ENCODE measurements at regions not wholly inside any gene's neighbourhood (a gene's known extent, or its start where the extent isn't known, plus 50 kb on each side); places are given as distances from the start of the nearest gene placed in this dataset.

DNA sequence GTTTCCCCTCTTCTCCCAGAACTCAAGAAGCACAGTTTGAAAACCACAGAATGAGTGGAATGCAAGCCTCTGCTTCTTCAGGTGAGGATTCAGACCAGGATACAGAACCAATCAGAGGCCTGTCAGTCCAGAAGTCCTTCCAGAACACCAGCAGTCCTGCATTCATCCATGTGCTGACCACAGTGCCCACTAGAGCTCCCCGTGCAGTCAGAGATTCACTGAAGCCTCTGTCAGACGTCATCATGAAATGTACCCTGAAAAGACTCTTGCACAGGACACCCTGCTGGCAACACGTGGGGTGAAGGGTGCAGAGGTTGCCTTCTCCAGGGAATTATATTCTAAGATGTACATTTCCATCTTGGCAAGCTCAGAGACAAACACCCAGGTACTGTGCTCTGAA lies 75.9 kb upstream of the LSM6 start:
- no peaks in the 10 kb centered on the region for H3K23me2 ChIP-seq (ENCODE audit: low read depth, low read length)
- no peaks in the 10 kb centered on the region for H3K79me2 ChIP-seq (ENCODE audit: control insufficient read depth in 1 of 2, insufficient read depth in 2 of 2, low read length in 2 of 2)
- 75% methylated on average over 2 of the region's 3 CpGs; no CpG with 5 or more reads in 1 of the 2 experiments for WGBS, 2 experiments (ENCODE audit: extremely low coverage in 1 of 2, insufficient coverage in 1 of 2, insufficient read length in 1 of 2, insufficient replicate concordance in 2 of 2, low coverage in 1 of 2, low lambda C conversion rate in 2 of 2, missing lambda C conversion rate in 1 of 2)
- H2BK120ac ChIP-seq (replicated peaks; ENCODE audit: low read depth, low read length), result no peak overlapping the region
- no peak overlapping the region for H3K27ac ChIP-seq (ENCODE audit: low read depth, low read length)
- no peak overlapping the region for H2AFZ ChIP-seq (ENCODE audit: low read length)
- DNase-seq (ENCODE audit: low read depth in 1 of 2, low spot score in 2 of 2) (no peak), FAIRE-seq (no peak)
- no peak overlapping the region for H2BK20ac ChIP-seq (ENCODE audit: low read length)
- POLR2A ChIA-PET (ENCODE audit: partially characterized antibody), result no interaction called here
- H4K5ac ChIP-seq (ENCODE audit: insufficient read length, low read depth, low read length), result no peak overlapping the region
- H4K20me1 ChIP-seq (replicated peaks in 1 of 2; ENCODE audit: control insufficient read depth in 1 of 2, insufficient read depth in 2 of 2, low read length in 2 of 2), result no peaks in the 10 kb centered on the region
- no peak overlapping the region for H3K23ac ChIP-seq (ENCODE audit: insufficient read length)
- no peak overlapping the region for H3K4me3 ChIP-seq (ENCODE audit: extremely low read depth in 1 of 4, insufficient read depth in 2 of 4, low read depth in 3 of 4, low read length in 4 of 4)
- TF ChIP-seq SUZ12 (IDR thresholded peaks at IDR 0.05; ENCODE audit: low read length), result no peak
- no peak overlapping the region for H3K4ac ChIP-seq (replicated peaks; ENCODE audit: insufficient read length, low read depth, low read length)
- H3K4me2 ChIP-seq (ENCODE audit: insufficient read depth in 1 of 2, low read depth in 2 of 2, low read length in 2 of 2), result no peak overlapping the region
- H3K9ac ChIP-seq (replicated peaks in 1 of 4; ENCODE audit: extremely low read depth in 1 of 4, low read depth in 3 of 4, low read length in 3 of 4), result no peak overlapping the region
- H4K91ac ChIP-seq (replicated peaks; ENCODE audit: insufficient read length, low read length), result no peak overlapping the region
- no peak overlapping the region for H4K8ac ChIP-seq (ENCODE audit: extremely low read depth, insufficient read depth, low read length)
- H3K79me1 ChIP-seq (ENCODE audit: low read depth, low read length), result no peaks in the 10 kb centered on the region
- no peaks in the 10 kb centered on the region for H3K4me1 ChIP-seq (replicated peaks in 1 of 4; ENCODE audit: control insufficient read depth in 3 of 4, insufficient read depth in 4 of 4, low read length in 3 of 4)
- no peak overlapping the region for H2AK5ac ChIP-seq (ENCODE audit: low read depth, low read length)
- CTCF ChIA-PET (ENCODE audit: partially characterized antibody), result interaction anchor here (0.6 to 1.2 kb wide), 2 partner anchors 11 to 13 kb away, joined by 3 read pairs; no protein-coding TSS in a partner anchor
- no peak overlapping the region for H2BK5ac ChIP-seq (ENCODE audit: low read depth, low read length)
- no peak overlapping the region for H2BK12ac ChIP-seq (ENCODE audit: low read depth, low read length)
- no peak overlapping the region for H3K14ac ChIP-seq (ENCODE audit: insufficient read length)
- H3K56ac ChIP-seq (replicated peaks; ENCODE audit: insufficient read length, low read depth, low read length), result no peak overlapping the region
- no peak overlapping the region for H2BK15ac ChIP-seq (ENCODE audit: low read length)
- H3K9me3 ChIP-seq (ENCODE audit: insufficient read depth in 2 of 2, low read depth in 1 of 2, low read length in 1 of 2), result no peaks in the 10 kb centered on the region
- no peaks in the 10 kb centered on the region for H3K27me3 ChIP-seq (replicated peaks in 1 of 4; ENCODE audit: control insufficient read depth in 3 of 4, extremely low read depth in 1 of 4, insufficient read depth in 3 of 4, low read length in 3 of 4)
- no peak overlapping the region for H3K18ac ChIP-seq (ENCODE audit: extremely low read depth, low read length)
- no peaks in the 10 kb centered on the region for H3K36me3 ChIP-seq (ENCODE audit: control insufficient read depth in 2 of 4, insufficient read depth in 4 of 4, low read length in 3 of 4)

Measured in H1 (cell line).